ENCODE measurements at regions not wholly inside any gene's neighbourhood (a gene's known extent, or its start where the extent isn't known, plus 50 kb on each side); places are given as distances from the start of the nearest gene placed in this dataset.
"Not testable (repeated sequence)": the region's sequence is repeated elsewhere in the genome, so short reads cannot be mapped to it uniquely, and the experiment has no call there.

DNA sequence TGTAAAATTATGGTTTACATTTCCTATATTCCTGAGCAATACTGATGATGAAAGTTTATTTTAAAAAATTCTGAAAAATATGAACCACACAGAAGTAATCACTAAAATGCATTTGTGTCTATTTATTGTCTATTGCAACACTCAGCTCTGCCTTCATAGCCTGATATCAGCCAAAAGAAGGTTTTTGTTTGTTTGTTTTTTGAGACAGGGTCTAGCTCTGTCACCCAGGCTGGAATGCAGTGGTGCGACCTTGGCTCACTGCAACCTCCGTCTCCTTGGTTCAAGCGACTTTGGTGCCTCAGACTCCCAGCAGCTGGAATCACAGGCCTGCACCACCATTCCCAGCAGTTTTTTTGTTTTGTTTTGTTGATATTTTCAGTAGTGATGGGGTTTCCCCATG is 1560.2 kb downstream of the SI start:
- DNase-seq, result no peak
- Histone ChIP-seq H3K4me3 (no peak overlapping the region), H3K27me3 (no peaks in the 10 kb centered on the region), H3K9me3 (no peaks in the 10 kb centered on the region), H3K36me3 (no peaks in the 10 kb centered on the region), H3K27ac (no peak overlapping the region), H3K4me1 (no peaks in the 10 kb centered on the region)
- in situ Hi-C loops (cut with MboI; ENCODE audit: low sequenced_read_pairs in 4 of 4) (no loop called here), intact Hi-C loops (cut with DNase I; ENCODE audit: low total_unique reads) (no loop called here)
- ATAC-seq, result no peak
- TF ChIP-seq POLR2A (IDR thresholded peaks at IDR 0.05), result no peak
- TF ChIP-seq, protein P1, sequence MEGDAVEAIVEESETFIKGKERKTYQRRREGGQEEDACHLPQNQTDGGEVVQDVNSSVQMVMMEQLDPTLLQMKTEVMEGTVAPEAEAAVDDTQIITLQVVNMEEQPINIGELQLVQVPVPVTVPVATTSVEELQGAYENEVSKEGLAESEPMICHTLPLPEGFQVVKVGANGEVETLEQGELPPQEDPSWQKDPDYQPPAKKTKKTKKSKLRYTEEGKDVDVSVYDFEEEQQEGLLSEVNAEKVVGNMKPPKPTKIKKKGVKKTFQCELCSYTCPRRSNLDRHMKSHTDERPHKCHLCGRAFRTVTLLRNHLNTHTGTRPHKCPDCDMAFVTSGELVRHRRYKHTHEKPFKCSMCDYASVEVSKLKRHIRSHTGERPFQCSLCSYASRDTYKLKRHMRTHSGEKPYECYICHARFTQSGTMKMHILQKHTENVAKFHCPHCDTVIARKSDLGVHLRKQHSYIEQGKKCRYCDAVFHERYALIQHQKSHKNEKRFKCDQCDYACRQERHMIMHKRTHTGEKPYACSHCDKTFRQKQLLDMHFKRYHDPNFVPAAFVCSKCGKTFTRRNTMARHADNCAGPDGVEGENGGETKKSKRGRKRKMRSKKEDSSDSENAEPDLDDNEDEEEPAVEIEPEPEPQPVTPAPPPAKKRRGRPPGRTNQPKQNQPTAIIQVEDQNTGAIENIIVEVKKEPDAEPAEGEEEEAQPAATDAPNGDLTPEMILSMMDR (IDR thresholded peaks at IDR 0.05 in 4 of 5, conservative IDR thresholded peaks at IDR 0.05 in 1 of 5), result no peak

DNA sequence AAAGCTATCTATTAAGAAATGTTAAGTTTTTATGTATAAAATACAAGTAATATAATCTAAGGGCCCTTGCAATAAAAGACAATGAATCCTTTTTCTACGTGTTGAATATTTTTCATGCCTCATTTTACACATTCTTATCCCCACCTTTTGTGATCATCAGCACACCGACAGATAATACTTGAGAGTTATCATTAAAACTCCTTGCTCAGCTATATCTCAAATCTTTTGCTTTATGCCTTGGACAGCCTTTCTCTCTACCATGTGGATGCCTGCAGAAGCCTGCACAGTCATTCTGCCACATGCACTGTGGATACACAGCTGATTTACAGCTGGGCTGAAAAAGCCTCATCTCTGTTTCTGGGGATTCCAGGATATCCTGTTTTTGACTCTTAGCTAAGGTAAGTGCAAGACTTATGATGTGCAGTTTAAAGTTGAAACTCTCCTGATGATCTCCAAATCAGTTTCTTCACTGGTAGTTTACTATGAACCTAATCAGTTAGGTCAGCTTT is 1565.1 kb downstream of the SI start:
- ATAC-seq (no peak), DNase-seq (no peak)
- in situ Hi-C loops (cut with MboI; ENCODE audit: low sequenced_read_pairs in 4 of 4) (no loop called here), intact Hi-C loops (cut with DNase I; ENCODE audit: low total_unique reads) (no loop called here)
- no peaks in the 10 kb centered on the region for H3K4me1 ChIP-seq
- TF ChIP-seq POLR2A (IDR thresholded peaks at IDR 0.05), result no peak
- TF ChIP-seq, protein P1 (IDR thresholded peaks at IDR 0.05 in 4 of 5, conservative IDR thresholded peaks at IDR 0.05 in 1 of 5), result no peak
- H3K9me3 ChIP-seq, result no peaks in the 10 kb centered on the region
- no peaks in the 10 kb centered on the region for H3K27me3 ChIP-seq
- no peak overlapping the region for H3K4me3 ChIP-seq
- no peaks in the 10 kb centered on the region for H3K36me3 ChIP-seq
- no peak overlapping the region for H3K27ac ChIP-seq

DNA sequence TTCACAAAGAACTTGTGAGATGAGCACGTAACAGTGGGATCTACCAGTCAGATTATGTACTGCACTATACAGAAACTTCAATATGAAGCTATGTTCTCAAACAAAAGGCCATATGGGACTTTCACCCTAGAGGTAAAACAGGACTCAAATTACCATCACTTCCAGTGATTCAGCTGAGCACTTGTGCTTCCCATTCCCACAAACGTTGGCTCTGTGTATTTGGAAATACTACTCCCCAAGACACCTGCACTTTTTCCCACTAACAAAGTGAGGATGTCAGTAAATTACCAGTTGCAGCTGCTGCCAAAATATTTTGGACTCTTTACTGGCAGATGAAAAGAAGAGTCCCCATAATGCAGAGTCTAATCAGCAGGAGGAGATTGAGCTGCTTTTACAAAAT is 1570.1 kb downstream of the SI start:
- Histone ChIP-seq H3K27ac (no peak overlapping the region), H3K4me1 (no peaks in the 10 kb centered on the region), H3K36me3 (no peaks in the 10 kb centered on the region), H3K27me3 (no peaks in the 10 kb centered on the region), H3K4me3 (no peak overlapping the region), H3K9me3 (no peaks in the 10 kb centered on the region)
- DNase-seq (no peak), ATAC-seq (no peak)
- TF ChIP-seq, protein P1 (IDR thresholded peaks at IDR 0.05 in 4 of 5, conservative IDR thresholded peaks at IDR 0.05 in 1 of 5), result no peak
- intact Hi-C loops (cut with DNase I; ENCODE audit: low total_unique reads), result no loop called here
- in situ Hi-C loops (cut with MboI; ENCODE audit: low sequenced_read_pairs in 4 of 4), result no loop called here

DNA sequence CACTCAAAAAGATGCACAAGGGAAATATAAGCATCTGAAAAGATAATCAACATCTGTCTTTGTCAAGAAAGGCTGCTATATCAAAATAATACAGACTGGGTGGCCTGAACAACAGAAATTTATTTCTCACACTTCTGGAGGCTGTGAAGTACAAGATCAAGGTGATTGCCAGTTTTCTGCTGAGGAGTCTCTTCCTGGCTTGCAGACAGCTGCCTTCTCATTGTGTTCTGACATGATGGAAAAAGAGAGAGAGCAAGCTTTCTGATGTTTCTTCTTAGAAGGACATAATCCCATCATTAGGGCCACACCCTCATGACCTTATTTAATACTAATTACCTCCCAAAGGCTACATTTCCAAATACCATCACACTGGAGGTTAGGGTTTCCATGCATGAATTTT is 1573.3 kb downstream of the SI start:
- Histone ChIP-seq H3K4me3 (no peak overlapping the region), H3K9me3 (no peaks in the 10 kb centered on the region), H3K27me3 (no peaks in the 10 kb centered on the region), H3K4me1 (no peaks in the 10 kb centered on the region), H3K36me3 (no peaks in the 10 kb centered on the region), H3K27ac (no peak overlapping the region)
- ATAC-seq (no peak), DNase-seq (no peak)
- intact Hi-C loops (cut with DNase I; ENCODE audit: low total_unique reads) (no loop called here), in situ Hi-C loops (cut with MboI; ENCODE audit: low sequenced_read_pairs in 4 of 4) (no loop called here)
- TF ChIP-seq POLR2A (IDR thresholded peaks at IDR 0.05), result no peak
- TF ChIP-seq, protein P1 (IDR thresholded peaks at IDR 0.05 in 4 of 5, conservative IDR thresholded peaks at IDR 0.05 in 1 of 5), result no peak

DNA sequence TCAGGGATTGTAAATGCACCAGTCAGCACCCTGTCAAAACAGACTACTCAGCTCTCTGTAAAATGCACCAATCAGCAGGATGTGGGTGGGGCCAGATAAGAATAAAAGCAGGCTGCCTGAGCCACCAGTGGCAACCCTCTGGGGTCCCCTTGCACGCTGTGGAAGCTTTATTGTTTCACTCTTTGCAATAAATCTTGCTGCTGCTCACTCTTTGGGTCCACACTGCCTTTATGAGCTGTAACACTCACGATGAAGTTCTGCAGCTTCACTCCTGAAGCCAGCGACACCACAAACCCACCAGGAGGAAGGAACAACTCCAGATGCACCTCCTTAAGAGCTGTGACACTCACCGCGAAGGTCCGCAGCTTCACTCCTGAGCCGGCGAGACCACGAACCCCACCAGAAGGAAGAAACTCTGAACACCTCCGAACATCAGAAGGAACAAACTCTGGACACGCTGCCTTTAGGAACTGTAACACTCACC is 1578.5 kb downstream of the SI start:
- H3K4me1 ChIP-seq; H3K36me3 ChIP-seq; ATAC-seq; H3K9me3 ChIP-seq; in situ Hi-C loops (cut with MboI; ENCODE audit: low sequenced_read_pairs in 4 of 4); H3K27ac ChIP-seq; H3K27me3 ChIP-seq; DNase-seq; H3K4me3 ChIP-seq; intact Hi-C loops (cut with DNase I; ENCODE audit: low total_unique reads): not testable (repeated sequence)

DNA sequence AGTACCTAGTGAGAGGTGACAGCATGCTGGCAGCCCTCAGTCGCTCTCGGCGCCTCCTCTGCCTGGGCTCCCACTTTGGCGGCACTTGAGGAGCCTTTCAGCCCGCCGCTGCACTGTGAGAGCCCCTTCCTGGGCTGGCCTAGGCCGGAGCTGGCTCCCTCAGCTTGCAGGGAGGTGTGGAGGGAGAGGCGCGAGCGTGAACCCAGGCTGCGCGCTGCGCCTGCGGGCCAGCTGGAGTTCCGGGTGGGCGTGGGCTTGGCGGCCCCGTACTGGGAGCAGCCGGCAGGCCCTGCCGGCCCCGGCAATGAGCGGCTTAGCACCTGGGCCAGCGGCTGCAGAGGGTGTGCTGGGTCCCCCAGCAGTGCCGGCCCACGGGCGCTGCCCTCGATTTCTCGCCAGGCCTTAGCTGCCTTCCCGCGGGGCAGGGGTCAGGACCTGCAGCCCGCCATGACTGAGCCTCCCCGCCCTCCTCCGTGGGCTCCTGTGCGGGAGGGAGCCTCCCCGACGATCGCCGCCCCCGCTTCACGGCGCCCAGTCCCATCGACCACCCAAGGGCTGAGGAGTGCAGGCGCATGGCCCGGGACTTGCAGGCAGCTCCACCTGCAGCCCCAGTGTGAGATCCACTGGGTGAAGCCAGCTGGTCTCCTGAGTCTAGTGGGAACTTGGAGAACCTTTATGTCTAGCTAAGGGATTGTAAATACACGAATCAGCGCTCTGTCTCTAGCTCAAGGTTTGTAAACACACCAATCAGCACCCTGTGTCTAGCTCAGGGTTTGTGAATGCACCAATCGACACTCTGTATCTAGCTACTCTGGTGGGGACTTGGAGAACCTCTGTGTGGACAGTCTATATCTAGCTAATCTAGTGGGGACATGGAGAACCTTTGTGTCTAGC is 1579.2 kb downstream of the SI start:
- ATAC-seq; H3K9me3 ChIP-seq; DNase-seq; H3K4me1 ChIP-seq; H3K4me3 ChIP-seq; in situ Hi-C loops (cut with MboI; ENCODE audit: low sequenced_read_pairs in 4 of 4); H3K27ac ChIP-seq; H3K27me3 ChIP-seq; H3K36me3 ChIP-seq; intact Hi-C loops (cut with DNase I; ENCODE audit: low total_unique reads): not testable (repeated sequence)

Data from gastrocnemius medialis (tissue), 4 donors.